SHP77 treated with DMSO at 0.1 percent for 48 hours (cell line): ENCODE measurements at regions not wholly inside any gene's neighbourhood (a gene's known extent, or its start where the extent isn't known, plus 50 kb on each side); places are given as distances from the start of the nearest gene placed in this dataset.

Experiments
- DNase-seq: peaks from one replicate; lab custom pipeline; 2025; lab: John Stamatoyannopoulos, UW

- no peak for DNase-seq
Observed at GRCh38 chr14:104514156-104514848, 65.3 kb upstream of the C14orf180 start.

DNA sequence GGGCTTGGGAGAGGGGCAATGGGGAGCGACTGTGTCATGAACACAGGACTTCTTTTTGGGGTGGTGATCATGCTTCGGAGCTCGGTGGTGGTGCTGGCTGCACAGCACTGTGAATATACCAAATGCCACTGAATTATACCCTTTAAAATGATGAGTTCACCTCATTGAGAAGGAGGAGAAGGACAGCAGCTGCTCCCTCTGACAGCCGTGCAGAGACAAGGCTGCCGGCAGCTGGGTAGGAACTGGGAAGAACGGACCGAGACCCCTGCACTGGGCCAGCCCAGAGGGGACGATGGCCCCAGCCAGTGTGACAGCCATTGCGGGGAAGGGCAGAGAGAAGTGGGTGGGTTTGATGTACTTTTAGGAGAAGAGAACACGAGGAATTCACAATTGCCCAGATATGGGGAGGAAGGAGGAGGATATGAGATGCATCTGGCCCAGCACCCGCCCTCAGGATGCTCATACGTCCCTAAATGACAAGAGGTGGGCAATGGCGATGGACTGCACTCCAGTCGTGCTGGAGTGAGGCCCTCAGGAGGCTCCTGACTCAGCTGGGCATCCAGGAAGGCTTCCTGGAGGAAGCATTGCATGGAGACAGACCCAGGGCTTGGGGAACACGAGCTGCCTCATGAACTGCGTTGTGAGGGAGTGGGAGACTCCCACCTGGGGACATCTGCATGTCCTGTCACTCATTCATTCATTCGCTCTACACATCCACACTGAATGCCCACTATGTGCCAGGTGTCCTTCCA, 64.3 kb upstream of the C14orf180 start:
- no peak for DNase-seq

DNA sequence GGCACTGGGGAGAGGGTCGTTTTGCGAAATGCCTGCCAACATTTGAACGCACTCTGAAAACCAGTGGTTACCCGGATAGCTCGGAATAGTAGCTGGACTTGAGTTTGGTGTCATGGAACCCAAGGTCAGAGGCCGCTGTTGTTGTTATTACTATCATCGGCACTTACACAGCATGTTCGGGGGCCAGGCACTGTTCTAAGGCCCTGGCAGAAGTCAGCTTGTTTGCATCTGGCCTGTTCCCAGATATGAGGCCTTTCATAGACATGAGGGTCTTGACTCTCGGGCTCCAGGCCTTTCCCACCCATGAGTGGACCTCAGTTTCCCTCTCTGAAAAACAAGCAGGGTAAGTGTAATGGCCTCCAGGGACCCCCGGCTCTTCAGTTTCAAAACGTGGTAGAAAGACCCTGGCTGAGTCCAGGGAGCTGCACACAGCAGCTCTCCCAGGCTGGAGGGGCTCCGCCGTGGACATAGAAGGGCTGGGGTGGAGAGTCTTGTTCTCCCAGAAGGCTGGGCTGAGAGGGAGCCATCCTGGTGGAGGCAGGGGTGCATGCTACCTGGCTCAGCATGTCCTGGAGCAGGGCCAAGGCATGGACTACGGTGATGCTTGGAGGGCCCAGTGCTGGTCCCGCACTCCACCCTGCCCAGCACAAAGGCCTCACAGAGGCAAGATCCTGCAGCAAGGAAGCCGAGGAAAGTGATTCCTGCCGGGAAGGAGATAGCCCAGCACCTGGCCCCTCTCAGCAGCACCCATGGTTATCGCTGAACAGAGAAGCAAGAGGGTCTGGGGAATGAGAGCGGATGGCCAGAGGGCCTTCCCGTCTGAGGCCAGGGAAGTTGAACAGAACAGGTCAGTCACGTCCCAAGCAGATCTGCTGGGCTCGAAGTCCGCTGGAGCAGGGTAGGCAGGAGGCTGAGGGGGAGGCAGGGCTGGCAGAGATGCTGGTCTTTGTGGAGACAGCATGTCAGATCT, 63.5 kb upstream of the C14orf180 start:
- DNase-seq = no peak

GRCh38 chr14:104516906-104517305, 62.7 kb upstream of the C14orf180 start:
- no peak for DNase-seq

DNA sequence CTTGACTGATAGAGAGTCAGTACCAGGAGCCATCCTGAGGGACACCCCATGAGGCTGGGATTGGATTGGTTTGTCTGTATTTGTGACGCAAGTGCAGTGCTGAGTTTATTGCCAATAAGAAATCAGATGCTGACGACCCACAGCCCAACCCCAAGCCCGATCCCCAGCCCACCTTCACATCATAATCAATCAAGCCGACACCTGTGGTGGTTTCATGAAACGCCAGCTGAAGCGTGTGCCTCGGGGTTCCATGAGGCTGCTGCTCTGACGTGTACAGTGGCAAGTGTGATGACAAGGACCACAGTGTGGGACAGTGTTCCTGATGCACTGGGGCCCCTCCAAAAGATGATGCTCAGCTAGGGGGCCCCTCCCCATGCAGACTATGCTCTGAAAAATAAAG, 62.1 kb upstream of the C14orf180 start:
- DNase-seq = no peak

DNA sequence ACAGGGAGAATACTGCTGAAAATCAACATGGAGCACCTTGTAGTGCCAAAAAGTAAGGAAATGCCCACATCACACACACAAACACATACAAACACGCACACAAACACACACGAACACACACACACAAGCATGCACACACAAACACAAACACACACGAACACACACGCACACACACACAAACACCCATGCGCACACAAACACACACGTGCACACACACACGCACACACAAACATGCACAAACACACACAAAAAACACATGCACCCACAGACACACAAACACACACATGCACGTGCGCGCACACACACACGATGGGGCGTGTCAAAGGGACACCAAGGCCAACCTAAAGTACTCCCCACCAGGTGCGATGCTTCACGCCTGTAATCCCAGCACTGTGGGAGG, 61.7 kb upstream of the C14orf180 start:
- no peak for DNase-seq

DNA sequence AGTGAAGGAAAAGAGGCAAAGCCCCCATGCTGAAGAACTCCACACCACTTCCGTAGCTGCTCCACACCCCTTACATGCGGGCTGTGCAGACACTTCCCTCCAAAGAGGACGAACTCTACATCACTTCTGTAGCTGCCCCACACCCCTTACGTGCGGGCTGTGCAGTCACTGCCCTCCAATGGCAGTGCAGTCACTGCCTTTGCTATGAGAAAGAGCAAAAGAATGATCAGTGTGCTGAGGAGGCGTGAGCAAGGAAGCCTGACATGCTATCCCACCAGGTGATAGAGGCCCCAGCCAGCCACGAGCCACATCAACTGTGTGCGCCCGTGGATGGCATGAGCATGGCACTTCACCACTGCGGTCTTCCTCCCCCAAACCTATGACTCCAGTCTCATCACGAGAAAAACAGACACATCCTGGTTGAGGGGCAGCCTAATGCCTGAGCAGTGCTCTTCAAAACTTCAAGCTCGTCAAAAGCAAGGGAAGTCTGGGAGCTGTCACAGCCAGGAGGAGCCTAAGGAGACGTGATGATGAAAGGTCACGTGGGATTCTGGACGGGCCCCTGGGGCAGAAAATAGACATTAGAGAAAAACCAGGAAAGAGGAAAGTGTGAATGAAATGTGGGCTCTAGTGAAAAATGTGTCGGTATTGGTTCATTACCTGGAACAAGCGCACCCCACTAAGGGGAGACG, 60.8 kb upstream of the C14orf180 start:
- no peak for DNase-seq

- DNase-seq = no peak
Observed at GRCh38 chr14:104519721-104520120, 59.8 kb upstream of the C14orf180 start.

DNA sequence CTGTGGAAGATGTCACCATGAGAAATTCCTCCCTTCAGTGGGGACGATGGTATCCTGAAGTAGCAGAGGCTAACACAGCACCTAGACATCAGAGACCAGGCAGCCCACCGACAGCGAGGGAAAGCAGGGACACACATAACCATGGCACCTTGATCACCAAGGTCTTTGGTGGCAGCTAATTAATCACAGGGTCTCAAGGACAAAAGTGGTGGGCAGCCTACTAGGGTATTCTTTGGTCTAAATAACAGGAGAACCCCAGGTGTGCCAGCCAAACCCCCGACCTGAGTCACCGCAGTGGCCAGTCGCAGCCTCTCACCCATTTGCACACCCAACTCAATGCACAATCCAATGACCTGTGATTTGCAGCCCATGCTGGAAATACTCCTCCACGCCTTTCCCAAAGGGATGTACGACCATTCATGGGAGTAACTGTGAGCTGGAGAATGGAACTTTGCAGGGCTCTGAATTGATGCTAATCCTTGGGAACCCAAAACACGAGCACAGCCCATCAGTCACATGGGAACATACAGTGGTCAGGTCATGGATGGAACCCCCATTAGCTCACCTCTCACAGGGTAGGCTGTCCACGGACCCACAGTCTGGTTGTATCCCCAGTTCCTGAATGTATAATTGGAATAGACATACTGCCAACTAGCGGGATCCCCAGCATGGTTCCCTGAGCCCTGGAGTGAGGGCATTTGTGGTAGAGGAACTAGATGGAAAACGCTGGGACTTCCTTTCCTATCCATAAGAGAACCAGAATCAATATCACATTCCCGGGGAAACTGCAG, 58.7 kb upstream of the C14orf180 start:
- DNase-seq = no peak

DNA sequence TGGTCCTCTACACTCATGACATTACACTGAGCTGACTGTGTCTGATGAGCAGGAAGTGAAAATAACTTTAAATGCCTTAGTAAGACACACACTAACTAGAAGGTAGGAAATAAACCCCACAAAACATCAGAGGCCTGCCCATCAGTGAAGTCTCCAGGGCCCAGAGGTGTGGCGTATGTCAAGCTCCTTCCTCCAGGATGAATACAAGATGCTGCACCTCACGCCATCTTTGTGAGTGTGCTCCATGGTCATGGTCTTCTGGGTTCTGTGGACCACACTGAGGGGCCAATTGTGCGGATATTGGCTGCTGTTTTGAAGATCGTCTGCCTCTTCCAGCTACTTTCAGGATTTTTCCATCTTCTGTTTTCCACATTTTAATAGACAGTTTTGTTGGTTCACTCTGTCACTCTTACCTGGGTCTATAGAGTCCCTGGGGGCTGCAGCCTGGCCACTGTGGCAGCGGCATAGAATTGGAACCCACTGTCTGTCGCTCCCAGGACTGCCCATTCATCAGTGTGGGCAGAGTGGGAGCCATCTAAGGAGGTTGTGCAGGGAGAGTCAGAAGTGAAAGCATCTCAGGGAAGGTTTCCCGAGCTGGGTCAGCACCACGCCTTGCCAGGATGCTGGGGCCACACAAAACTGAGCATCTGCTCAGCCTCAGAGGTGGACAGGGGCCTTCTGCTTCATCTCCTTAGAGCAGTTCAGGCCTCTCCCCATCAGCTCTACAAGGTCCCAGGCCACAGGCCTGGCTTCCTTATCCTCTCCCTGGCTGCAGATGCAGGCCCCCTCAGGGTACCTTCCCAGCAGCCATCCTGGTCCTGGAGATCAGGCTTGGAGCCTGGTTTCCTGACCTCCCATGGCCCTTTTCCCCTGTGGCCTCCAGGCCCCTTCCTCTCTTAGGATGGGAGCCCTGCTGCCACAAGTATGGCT, 57.5 kb upstream of the C14orf180 start:
- DNase-seq = no peak

- no peak for DNase-seq
Observed at GRCh38 chr14:104522926-104523545, 56.5 kb upstream of the C14orf180 start.

DNA sequence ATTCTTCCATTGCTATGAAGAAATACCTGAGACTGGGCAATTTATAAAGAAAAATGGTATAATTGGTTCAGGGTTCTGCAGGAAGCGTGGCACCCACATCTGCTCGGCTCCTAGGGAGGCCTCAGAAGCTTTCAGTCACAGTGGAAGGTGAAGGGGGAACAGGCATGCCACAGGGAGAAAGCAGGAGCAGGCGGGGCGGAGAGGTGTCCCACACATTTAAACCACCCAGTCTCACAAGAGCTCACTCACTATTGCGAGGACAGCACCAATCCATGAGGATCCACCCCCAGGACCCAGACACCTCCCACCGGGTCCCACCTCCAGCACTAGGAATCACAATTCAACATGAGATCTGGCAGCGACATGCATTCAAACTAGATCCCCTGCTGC, 56.0 kb upstream of the C14orf180 start:
- DNase-seq = no peak

DNA sequence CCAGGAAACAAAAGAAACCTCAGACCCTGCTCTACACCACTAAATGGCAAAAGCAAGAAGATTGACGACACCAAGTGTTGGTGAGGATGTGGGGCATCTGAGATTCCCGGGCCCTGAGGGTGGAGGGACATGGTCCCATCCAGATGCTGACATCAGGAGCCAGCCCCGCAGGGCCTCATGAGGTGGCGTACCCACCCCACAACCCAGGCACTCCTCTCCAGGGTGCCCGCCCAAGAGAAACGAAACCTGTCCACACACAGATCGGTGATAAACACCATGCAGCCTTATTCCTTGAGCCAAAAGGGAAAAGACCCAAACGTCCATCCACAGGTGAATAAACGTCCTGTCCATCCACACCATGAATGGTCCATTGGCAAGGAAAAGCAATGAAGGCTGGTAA, 54.8 kb upstream of the C14orf180 start:
- DNase-seq = no peak

- no peak for DNase-seq
Observed at GRCh38 chr14:104526723-104527645, 52.6 kb upstream of the C14orf180 start.

DNA sequence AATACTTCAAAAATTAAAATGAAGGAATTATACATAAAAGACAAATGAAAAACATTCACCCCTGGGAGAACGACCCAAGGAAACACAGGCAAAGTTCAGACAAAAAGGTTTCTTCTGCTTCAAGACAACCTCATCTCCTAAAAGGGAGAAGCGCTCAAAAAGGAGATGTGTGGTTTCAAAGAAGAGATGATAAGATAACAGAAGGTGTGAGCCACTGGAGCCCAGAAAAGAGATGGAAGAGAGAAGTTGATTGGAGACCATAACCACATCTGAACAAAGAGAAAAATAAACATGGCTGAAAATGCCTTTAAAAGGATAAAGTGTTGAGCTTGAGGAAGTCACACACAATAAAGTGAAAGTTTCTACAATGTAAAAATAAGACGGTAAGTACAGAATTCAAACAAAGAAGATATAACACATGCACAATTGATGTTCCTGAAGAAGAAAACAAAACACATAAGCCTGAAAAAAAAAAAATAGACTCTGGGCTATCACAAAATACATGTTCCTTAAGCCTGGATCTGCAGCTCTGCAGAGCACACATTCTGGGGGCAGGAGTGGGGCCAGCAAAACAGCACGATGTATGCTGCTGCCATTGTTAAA, 51.6 kb upstream of the C14orf180 start:
- no peak for DNase-seq

DNA sequence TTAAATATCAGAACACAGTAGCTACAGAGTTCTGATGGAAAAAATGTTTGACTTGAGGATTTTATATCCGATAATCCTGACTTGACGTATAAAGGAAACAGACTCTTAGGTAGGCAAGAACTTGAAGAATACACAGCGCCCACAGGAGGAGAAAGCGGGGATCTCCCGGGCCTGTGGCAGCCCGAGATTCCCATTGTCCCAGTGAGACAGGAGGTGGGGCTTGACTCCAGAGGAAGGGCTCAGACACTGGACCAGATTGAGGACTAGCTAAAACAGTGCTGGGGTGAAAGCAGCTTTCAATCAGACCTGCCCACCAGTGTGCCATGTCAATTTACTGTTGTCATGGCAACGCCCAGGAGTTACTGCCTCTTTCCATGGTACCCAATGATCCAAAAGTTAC, 51.1 kb upstream of the C14orf180 start:
- DNase-seq = no peak
